ENCODE measurements at regions not wholly inside any gene's neighbourhood (a gene's known extent, or its start where the extent isn't known, plus 50 kb on each side); places are given as distances from the start of the nearest gene placed in this dataset.

GRCh38 chr3:163468531-163469335 is 1609.6 kb downstream of the SI start:
- CTCF ChIA-PET, result no interaction called here
- Histone ChIP-seq H3K36me3 (replicated peaks in 1 of 2; ENCODE audit: control insufficient read depth in 1 of 2, insufficient read depth in 2 of 2, low read length in 1 of 2) (no peaks in the 10 kb centered on the region), H3K9me3 (no peaks in the 10 kb centered on the region), H3K9me2 (no peaks in the 10 kb centered on the region), H2AFZ (ENCODE audit: low read depth) (no peak overlapping the region), H3K9ac (no peak overlapping the region), H3K27me3 (ENCODE audit: insufficient read depth) (no peaks in the 10 kb centered on the region), H3K4me1 (ENCODE audit: control insufficient read depth in 1 of 2, insufficient read depth in 2 of 2, low read depth in 1 of 2, low read length in 1 of 2) (no peaks in the 10 kb centered on the region), H3K4me3 (ENCODE audit: low read depth in 2 of 2, low read length in 1 of 2) (no peak overlapping the region), H3K4me2 (no peak overlapping the region), H3K79me2 (ENCODE audit: insufficient read depth) (no peaks in the 10 kb centered on the region), H3F3A (replicated peaks; ENCODE audit: insufficient read depth) (no peaks in the 10 kb centered on the region), H3K27ac (ENCODE audit: low read depth in 2 of 2, low read length in 1 of 2) (no peak overlapping the region), H4K20me1 (ENCODE audit: insufficient read depth) (no peaks in the 10 kb centered on the region)
- 32% methylated on average over 4 of the region's 4 CpGs for WGBS (ENCODE audit: low lambda C conversion rate)
- no peak for TF ChIP-seq ZBTB33 (IDR thresholded peaks at IDR 0.05; ENCODE audit: borderline replicate concordance, low read depth)
- TF ChIP-seq TAF1 (IDR thresholded peaks at IDR 0.05; ENCODE audit: borderline replicate concordance, low read depth, low read length), result no peak
- no peak for TF ChIP-seq FOSL2 (IDR thresholded peaks at IDR 0.05; ENCODE audit: borderline replicate concordance, low read depth)
- no peak for TF ChIP-seq IRF3 (IDR thresholded peaks at IDR 0.05; ENCODE audit: low read depth, low read length)
- no peak for TF ChIP-seq CHD2 (IDR thresholded peaks at IDR 0.05; ENCODE audit: low read length, partially characterized antibody)
- TF ChIP-seq ELF1 (IDR thresholded peaks at IDR 0.05), result no peak
- no peak for TF ChIP-seq USF2 (IDR thresholded peaks at IDR 0.05; ENCODE audit: borderline replicate concordance, low read depth, low read length)
- no peak for TF ChIP-seq RAD21 (IDR thresholded peaks at IDR 0.05; ENCODE audit: low read length)
- TF ChIP-seq TEAD4 (IDR thresholded peaks at IDR 0.05; ENCODE audit: borderline replicate concordance, insufficient read depth), result no peak
- no peak for DNase-seq
- POLR2A ChIA-PET, result no interaction called here

GRCh38 chr3:163462446-163462845 is 1615.8 kb downstream of the SI start:
- Histone ChIP-seq H3K27me3 (ENCODE audit: insufficient read depth) (no peaks in the 10 kb centered on the region), H3K36me3 (replicated peaks in 1 of 2; ENCODE audit: control insufficient read depth in 1 of 2, insufficient read depth in 2 of 2, low read length in 1 of 2) (no peaks in the 10 kb centered on the region), H3K4me2 (no peak overlapping the region), H3K9ac (no peak overlapping the region), H3K4me3 (ENCODE audit: low read depth in 2 of 2, low read length in 1 of 2) (no peak overlapping the region), H3K27ac (ENCODE audit: low read depth in 2 of 2, low read length in 1 of 2) (no peak overlapping the region), H3F3A (replicated peaks; ENCODE audit: insufficient read depth) (no peaks in the 10 kb centered on the region), H3K9me3 (no peaks in the 10 kb centered on the region), H3K4me1 (ENCODE audit: control insufficient read depth in 1 of 2, insufficient read depth in 2 of 2, low read depth in 1 of 2, low read length in 1 of 2) (no peaks in the 10 kb centered on the region), H3K9me2 (no peaks in the 10 kb centered on the region; the same call in 1 of the 2 replicates), H2AFZ (ENCODE audit: low read depth) (no peak overlapping the region), H4K20me1 (ENCODE audit: insufficient read depth) (no peaks in the 10 kb centered on the region), H3K79me2 (ENCODE audit: insufficient read depth) (no peaks in the 10 kb centered on the region)
- 8% methylated on average over 1 of the region's 1 CpG for WGBS (ENCODE audit: low lambda C conversion rate)
- no peak for TF ChIP-seq FOXM1 (IDR thresholded peaks at IDR 0.05; ENCODE audit: low read depth)
- no peak for DNase-seq
- CTCF ChIA-PET, result no interaction called here
- POLR2A ChIA-PET, result no interaction called here

Data from SK-N-SH (cell line).